ENCODE measurements at regions not wholly inside any gene's neighbourhood (a gene's known extent, or its start where the extent isn't known, plus 50 kb on each side); places are given as distances from the start of the nearest gene placed in this dataset.
A peak's percentile ranks its signal among the peaks of the same experiment; 100 is the strongest.
"Not testable (repeated sequence)": the region's sequence is repeated elsewhere in the genome, so short reads cannot be mapped to it uniquely, and the experiment has no call there.

DNA sequence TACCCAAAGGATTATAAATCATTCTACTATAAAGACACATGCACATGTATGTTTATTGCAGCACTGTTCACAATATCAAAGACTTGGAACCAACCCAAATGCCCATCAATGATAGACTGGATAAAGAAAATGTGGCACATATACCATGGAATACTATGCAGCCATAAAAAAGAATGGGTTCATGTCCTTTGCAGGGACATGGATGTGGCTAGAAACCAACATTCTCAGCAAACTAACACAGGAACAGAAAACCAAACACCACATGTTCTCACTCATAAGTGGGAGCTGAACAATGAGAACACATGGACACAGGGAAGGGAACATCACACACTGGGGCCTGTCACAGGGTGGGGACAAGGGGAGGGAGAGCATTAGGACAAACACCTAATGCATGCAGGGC lies 145.9 kb upstream of the RFC3 start:
- H3K18ac ChIP-seq (ENCODE audit: low read length); H3K79me2 ChIP-seq (ENCODE audit: control insufficient read depth, insufficient read depth, low read length, poor library complexity); H3K9me3 ChIP-seq (ENCODE audit: insufficient read depth, low read depth, low read length); H3K36me3 ChIP-seq (ENCODE audit: control insufficient read depth in 1 of 2, insufficient read depth in 2 of 2, low read length in 2 of 2); H3K4me1 ChIP-seq (ENCODE audit: control insufficient read depth in 1 of 2, insufficient read depth in 2 of 2, low read length in 2 of 2); H4K91ac ChIP-seq (ENCODE audit: low read depth, low read length); H2BK5ac ChIP-seq (ENCODE audit: low read depth, low read length, poor library complexity); H2BK12ac ChIP-seq (ENCODE audit: low read length); H3K27ac ChIP-seq (ENCODE audit: low read depth, low read length); H3K9ac ChIP-seq (ENCODE audit: low read length); H4K8ac ChIP-seq (ENCODE audit: low read depth, low read length); H3K23ac ChIP-seq (ENCODE audit: low read length); H2AK5ac ChIP-seq (ENCODE audit: low read length); H3K27me3 ChIP-seq (ENCODE audit: insufficient read depth, low read length); DNase-seq; H4K12ac ChIP-seq (ENCODE audit: low read depth, low read length); H3K79me1 ChIP-seq (ENCODE audit: low read length); H2BK120ac ChIP-seq (ENCODE audit: insufficient read depth, low read length, poor library complexity); H2AFZ ChIP-seq (ENCODE audit: insufficient read depth, low read length, poor library complexity); H3K4ac ChIP-seq (ENCODE audit: low read depth, low read length); H3K4me2 ChIP-seq (ENCODE audit: low read length); H3K14ac ChIP-seq (ENCODE audit: low read length); H3K4me3 ChIP-seq (ENCODE audit: low read depth, low read length): not testable (repeated sequence)

DNA sequence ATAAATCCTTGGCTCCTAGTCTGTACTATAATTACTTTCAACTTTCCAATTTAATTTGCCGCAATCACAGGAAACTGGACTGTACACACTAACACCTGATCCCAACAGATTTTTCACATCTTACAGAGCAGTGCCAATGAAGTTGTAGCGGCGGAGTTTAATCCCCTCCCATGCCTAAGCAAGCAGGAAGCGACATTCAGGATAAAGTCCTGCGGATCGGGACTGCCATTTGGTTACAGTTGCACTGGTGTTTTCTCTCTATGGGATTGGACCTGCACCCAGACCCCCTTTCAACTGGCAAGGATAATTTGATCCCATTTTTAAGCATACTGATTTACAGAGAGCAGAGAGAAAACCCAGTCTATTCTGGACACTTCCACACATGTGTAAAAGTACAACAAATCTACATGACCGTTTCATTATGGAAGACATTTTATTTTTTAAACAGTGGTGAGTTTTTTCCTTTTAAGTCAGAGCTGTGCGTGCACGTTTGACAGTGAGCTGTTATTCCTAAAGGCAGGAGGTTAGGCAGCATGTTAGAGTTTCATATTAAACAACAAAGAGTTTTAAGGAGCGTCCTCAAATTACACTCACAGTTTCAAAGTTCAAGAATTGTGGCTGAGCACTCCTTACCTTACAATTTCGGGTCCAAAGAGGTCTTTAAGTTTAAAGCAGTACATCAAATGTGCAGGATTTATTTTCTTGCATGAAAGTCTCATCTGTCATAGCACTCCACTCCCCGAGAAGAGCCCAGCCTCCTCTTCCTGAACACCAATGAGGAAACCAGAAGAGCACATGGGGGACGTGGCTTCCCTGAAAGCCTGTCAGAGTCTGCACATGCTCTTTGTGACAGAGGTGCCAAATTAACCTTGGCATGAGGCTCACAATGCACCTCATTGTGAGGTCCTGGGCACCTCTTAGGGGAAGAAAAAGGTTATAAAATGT lies 141.6 kb upstream of the RFC3 start:
- H3K27me3 ChIP-seq (ENCODE audit: insufficient read depth, low read length) = no peaks in the 10 kb centered on the region
- H3K4me2 ChIP-seq (ENCODE audit: low read length) = no peak overlapping the region
- no peak overlapping the region for H2BK5ac ChIP-seq (ENCODE audit: low read depth, low read length, poor library complexity)
- peak; percentile 12 to 49 for DNase-seq
- no CpG with 5 or more reads among the region's 13 CpGs for WGBS (ENCODE audit: extremely low coverage, insufficient coverage, insufficient read length)
- no peak overlapping the region for H2AK5ac ChIP-seq (ENCODE audit: low read length)
- no peak overlapping the region for H4K91ac ChIP-seq (ENCODE audit: low read depth, low read length)
- H3K4me3 ChIP-seq (ENCODE audit: low read depth, low read length) = no peak overlapping the region
- H3K9ac ChIP-seq (ENCODE audit: low read length) = no peak overlapping the region
- no peak overlapping the region for H4K8ac ChIP-seq (ENCODE audit: low read depth, low read length)
- no peak overlapping the region for H3K4ac ChIP-seq (ENCODE audit: low read depth, low read length)
- H2AFZ ChIP-seq (ENCODE audit: insufficient read depth, low read length, poor library complexity) = no peak overlapping the region
- H3K4me1 ChIP-seq (ENCODE audit: control insufficient read depth in 1 of 2, insufficient read depth in 2 of 2, low read length in 2 of 2) = peaks cover 0 to 2% of the 10 kb centered on the region in 2 experiments
- no peak overlapping the region for H2BK120ac ChIP-seq (ENCODE audit: insufficient read depth, low read length, poor library complexity)
- H3K36me3 ChIP-seq (ENCODE audit: control insufficient read depth in 1 of 2, insufficient read depth in 2 of 2, low read length in 2 of 2) = no peaks in the 10 kb centered on the region
- no peaks in the 10 kb centered on the region for H3K79me1 ChIP-seq (ENCODE audit: low read length)
- no peak overlapping the region for H4K12ac ChIP-seq (ENCODE audit: low read depth, low read length)
- no peaks in the 10 kb centered on the region for H3K9me3 ChIP-seq (ENCODE audit: insufficient read depth, low read depth, low read length)
- no peak overlapping the region for H3K23ac ChIP-seq (ENCODE audit: low read length)
- no peaks in the 10 kb centered on the region for H3K79me2 ChIP-seq (ENCODE audit: control insufficient read depth, insufficient read depth, low read length, poor library complexity)
- no peak overlapping the region for H3K27ac ChIP-seq (ENCODE audit: low read depth, low read length)
- H3K14ac ChIP-seq (ENCODE audit: low read length) = no peak overlapping the region
- no peak overlapping the region for H2BK12ac ChIP-seq (ENCODE audit: low read length)
- no peak overlapping the region for H3K18ac ChIP-seq (ENCODE audit: low read length)

DNA sequence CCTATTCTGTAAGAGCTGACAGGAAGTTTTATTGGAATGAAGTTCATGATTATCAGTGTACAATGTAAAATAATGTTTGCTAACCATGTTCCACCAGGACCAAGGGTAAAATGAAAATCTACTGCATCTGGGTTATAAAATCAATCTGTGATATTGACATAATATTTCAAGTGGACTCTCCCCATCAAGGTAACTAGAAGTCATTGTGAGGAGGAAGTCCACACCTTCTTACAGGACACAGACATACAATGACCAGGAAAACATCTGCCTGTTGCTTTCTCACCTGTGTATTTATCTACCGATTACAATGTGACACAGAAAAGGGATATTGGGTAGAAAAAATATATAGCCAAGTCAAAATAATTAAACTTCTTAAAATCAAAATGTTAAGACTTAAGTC lies 140.7 kb upstream of the RFC3 start:
- Histone ChIP-seq H4K8ac (ENCODE audit: low read depth, low read length) (no peak overlapping the region), H2AFZ (ENCODE audit: insufficient read depth, low read length, poor library complexity) (no peak overlapping the region), H2BK5ac (ENCODE audit: low read depth, low read length, poor library complexity) (no peak overlapping the region), H3K79me1 (ENCODE audit: low read length) (no peaks in the 10 kb centered on the region), H3K27me3 (ENCODE audit: insufficient read depth, low read length) (no peaks in the 10 kb centered on the region), H3K4ac (ENCODE audit: low read depth, low read length) (no peak overlapping the region), H2AK5ac (ENCODE audit: low read length) (no peak overlapping the region), H3K9ac (ENCODE audit: low read length) (no peak overlapping the region), H3K9me3 (ENCODE audit: insufficient read depth, low read depth, low read length) (peaks cover 4% of the 10 kb centered on the region), H2BK120ac (ENCODE audit: insufficient read depth, low read length, poor library complexity) (no peak overlapping the region), H3K27ac (ENCODE audit: low read depth, low read length) (no peak overlapping the region), H4K12ac (ENCODE audit: low read depth, low read length) (no peak overlapping the region), H4K91ac (ENCODE audit: low read depth, low read length) (no peak overlapping the region), H3K23ac (ENCODE audit: low read length) (no peak overlapping the region), H2BK12ac (ENCODE audit: low read length) (no peak overlapping the region), H3K4me3 (ENCODE audit: low read depth, low read length) (no peak overlapping the region), H3K14ac (ENCODE audit: low read length) (no peak overlapping the region), H3K79me2 (ENCODE audit: control insufficient read depth, insufficient read depth, low read length, poor library complexity) (no peaks in the 10 kb centered on the region), H3K36me3 (ENCODE audit: control insufficient read depth in 1 of 2, insufficient read depth in 2 of 2, low read length in 2 of 2) (no peaks in the 10 kb centered on the region), H3K4me1 (ENCODE audit: control insufficient read depth in 1 of 2, insufficient read depth in 2 of 2, low read length in 2 of 2) (peaks cover 0 to 2% of the 10 kb centered on the region in 2 experiments), H3K4me2 (ENCODE audit: low read length) (no peak overlapping the region), H3K18ac (ENCODE audit: low read length) (no peak overlapping the region)
- no peak for DNase-seq
- WGBS (ENCODE audit: extremely low coverage, insufficient coverage, insufficient read length) = no CpG with 5 or more reads among the region's 1 CpG

GRCh38 chr13:33678084-33678483 lies 139.9 kb upstream of the RFC3 start:
- Histone ChIP-seq H3K79me1 (ENCODE audit: low read length) (no peaks in the 10 kb centered on the region), H3K14ac (ENCODE audit: low read length) (no peak overlapping the region), H3K4ac (ENCODE audit: low read depth, low read length) (no peak overlapping the region), H3K4me2 (ENCODE audit: low read length) (no peak overlapping the region), H3K18ac (ENCODE audit: low read length) (no peak overlapping the region), H2AFZ (ENCODE audit: insufficient read depth, low read length, poor library complexity) (no peak overlapping the region), H3K79me2 (ENCODE audit: control insufficient read depth, insufficient read depth, low read length, poor library complexity) (no peaks in the 10 kb centered on the region), H3K27ac (ENCODE audit: low read depth, low read length) (no peak overlapping the region), H4K8ac (ENCODE audit: low read depth, low read length) (no peak overlapping the region), H3K4me1 (ENCODE audit: control insufficient read depth in 1 of 2, insufficient read depth in 2 of 2, low read length in 2 of 2) (peaks cover 0 to 2% of the 10 kb centered on the region in 2 experiments), H2BK12ac (ENCODE audit: low read length) (no peak overlapping the region), H3K9ac (ENCODE audit: low read length) (no peak overlapping the region), H3K23ac (ENCODE audit: low read length) (no peak overlapping the region), H4K91ac (ENCODE audit: low read depth, low read length) (no peak overlapping the region), H3K4me3 (ENCODE audit: low read depth, low read length) (no peak overlapping the region), H3K9me3 (ENCODE audit: insufficient read depth, low read depth, low read length) (peaks cover 5% of the 10 kb centered on the region), H2BK120ac (ENCODE audit: insufficient read depth, low read length, poor library complexity) (no peak overlapping the region), H4K12ac (ENCODE audit: low read depth, low read length) (no peak overlapping the region), H3K36me3 (ENCODE audit: control insufficient read depth in 1 of 2, insufficient read depth in 2 of 2, low read length in 2 of 2) (no peaks in the 10 kb centered on the region), H3K27me3 (ENCODE audit: insufficient read depth, low read length) (no peaks in the 10 kb centered on the region), H2AK5ac (ENCODE audit: low read length) (no peak overlapping the region), H2BK5ac (ENCODE audit: low read depth, low read length, poor library complexity) (no peak overlapping the region)
- DNase-seq = no peak
- WGBS (ENCODE audit: extremely low coverage, insufficient coverage, insufficient read length) = no CpG with 5 or more reads among the region's 9 CpGs

All from trophoblast cell (in vitro differentiated cells and primary cell).